HEK293 (cell line): ENCODE measurements at regions not wholly inside any gene's neighbourhood (a gene's known extent, or its start where the extent isn't known, plus 50 kb on each side); places are given as distances from the start of the nearest gene placed in this dataset.

Experiments
- CTCF ChIA-PET: fragments of 350-600 bp; formaldehyde crosslinking; extraction: SDS; loops from one replicate; lab custom pipeline; 2021; ENCODE audit warnings: antibody characterized with exemption; lab: Yijun Ruan, JAX
- POLR2A ChIA-PET: fragments of 300-600 bp; formaldehyde crosslinking; extraction: SDS; loops from one replicate; lab custom pipeline; 2020; ENCODE audit warnings: antibody characterized with exemption, inconsistent platforms; lab: Yijun Ruan, JAX
- H3K27ac ChIP-seq: fragments of 200-500 bp; sonication (Bioruptor generic); 2 replicates; pipeline ENCODE4 v1.5.1; 2014; ENCODE audit warnings: low read depth, low read length, control low read depth, inconsistent platforms; ENCODE audit errors: extremely low read depth
- H3K36me3 ChIP-seq, 2 experiments: fragments of 200-500 bp in 1 of 2; sonication (Bioruptor generic) in 1 of 2; 1 replicate in 1 of 2; 2 replicates in 1 of 2; pipeline ENCODE4 v1.5.1; 2014 to 2017; ENCODE audit warnings: inconsistent platforms in 2 of 2, low read length in 2 of 2; ENCODE audit not compliant: control insufficient read depth in 2 of 2, insufficient read depth in 1 of 2
- H3K4me1 ChIP-seq: fragments of 200-500 bp; sonication (Bioruptor generic); 2 replicates; pipeline ENCODE4 v1.5.1; 2014; ENCODE audit warnings: mild to moderate bottlenecking, low read length, inconsistent platforms; ENCODE audit not compliant: control insufficient read depth, insufficient read depth
- H3K4me3 ChIP-seq: 2 replicates; pipeline ENCODE4 v1.5.1; 2011; ENCODE audit warnings: low read depth, mild to moderate bottlenecking, control low read depth, low read length, moderate library complexity
- H3K9me3 ChIP-seq: fragments of 200-500 bp; sonication (Bioruptor generic); 2 replicates; pipeline ENCODE4 v1.5.1; 2014; ENCODE audit warnings: low read depth, low read length, inconsistent platforms; ENCODE audit not compliant: control insufficient read depth, insufficient read depth
- CTCF ChIP-seq: fragments of 450-650 bp; formaldehyde crosslinking; IDR thresholded peaks from 2 replicates; pipeline ENCODE4 v1.5.1; 2016; ENCODE audit warnings: missing biosample characterization, missing genetic modification characterization
- FEZF1 ChIP-seq: fragments of 450-650 bp; formaldehyde crosslinking; IDR thresholded peaks from 2 replicates; pipeline ENCODE4 v1.5.1; 2016; ENCODE audit warnings: missing biosample characterization, missing genetic modification characterization
- GFI1B ChIP-seq: fragments of 450-650 bp; formaldehyde crosslinking; IDR thresholded peaks from 2 replicates; pipeline ENCODE4 v1.5.1; 2016; ENCODE audit warnings: missing biosample characterization, missing genetic modification characterization
- GLIS1 ChIP-seq: fragments of 450-650 bp; formaldehyde crosslinking; IDR thresholded peaks from 2 replicates; pipeline ENCODE4 v1.5.1; 2016; ENCODE audit warnings: missing biosample characterization, missing genetic modification characterization
- MYNN ChIP-seq: fragments of 450-650 bp; formaldehyde crosslinking; IDR thresholded peaks from 2 replicates; pipeline ENCODE4 v1.5.1; 2016; ENCODE audit warnings: missing biosample characterization, missing genetic modification characterization, borderline replicate concordance
- OSR2 ChIP-seq: fragments of 450-650 bp; formaldehyde crosslinking; IDR thresholded peaks from 2 replicates; pipeline ENCODE4 v1.5.1; 2016; ENCODE audit warnings: missing biosample characterization, missing genetic modification characterization
- PRDM4 ChIP-seq: fragments of 450-650 bp; formaldehyde crosslinking; IDR thresholded peaks from 2 replicates; pipeline ENCODE4 v1.5.1; 2017; ENCODE audit warnings: missing biosample characterization, missing genetic modification characterization
- REPIN1 ChIP-seq: fragments of 450-650 bp; formaldehyde crosslinking; IDR thresholded peaks from 2 replicates; pipeline ENCODE4 v1.5.1; 2017; ENCODE audit warnings: missing biosample characterization, missing genetic modification characterization, low read depth
- TRIM28 ChIP-seq: IDR thresholded peaks from 2 replicates; pipeline ENCODE4 v1.6.1; 2011; ENCODE audit warnings: low read length, control low read depth, borderline replicate concordance
- YY2 ChIP-seq: fragments of 450-650 bp; formaldehyde crosslinking; IDR thresholded peaks from 2 replicates; pipeline ENCODE4 v1.5.1; 2016; ENCODE audit warnings: missing biosample characterization, missing genetic modification characterization
- ZNF18 ChIP-seq: fragments of 450-650 bp; formaldehyde crosslinking; IDR thresholded peaks from 2 replicates; pipeline ENCODE4 v1.5.1; 2016; ENCODE audit warnings: missing biosample characterization, missing genetic modification characterization
- ZNF202 ChIP-seq: fragments of 450-650 bp; formaldehyde crosslinking; IDR thresholded peaks from 2 replicates; pipeline ENCODE4 v1.5.1; 2016; ENCODE audit warnings: missing biosample characterization, missing genetic modification characterization, borderline replicate concordance
- ZNF211 ChIP-seq: fragments of 450-650 bp; formaldehyde crosslinking; IDR thresholded peaks from 2 replicates; pipeline ENCODE4 v1.5.1; 2016; ENCODE audit warnings: low read depth, missing biosample characterization, missing genetic modification characterization
- ZNF221 ChIP-seq: fragments of 450-650 bp; formaldehyde crosslinking; IDR thresholded peaks from 2 replicates; pipeline ENCODE4 v1.5.1; 2017; ENCODE audit warnings: missing biosample characterization, missing genetic modification characterization, borderline replicate concordance
- ZNF223 ChIP-seq: fragments of 450-650 bp; formaldehyde crosslinking; IDR thresholded peaks from 2 replicates; pipeline ENCODE4 v1.5.1; 2016; ENCODE audit warnings: missing biosample characterization, missing genetic modification characterization
- ZNF23 ChIP-seq: fragments of 450-650 bp; formaldehyde crosslinking; IDR thresholded peaks from 2 replicates; pipeline ENCODE4 v1.5.1; 2016; ENCODE audit warnings: missing biosample characterization, missing genetic modification characterization, borderline replicate concordance
- ZNF404 ChIP-seq: fragments of 450-650 bp; formaldehyde crosslinking; IDR thresholded peaks from 2 replicates; pipeline ENCODE4 v1.5.1; 2017; ENCODE audit warnings: missing biosample characterization, missing genetic modification characterization
- ZNF701 ChIP-seq: fragments of 450-650 bp; formaldehyde crosslinking; IDR thresholded peaks from 2 replicates; pipeline ENCODE4 v1.5.1; 2016; ENCODE audit warnings: missing biosample characterization, missing genetic modification characterization
- TF ChIP-seq, protein P1 (sequence below): fragments of 450-650 bp; formaldehyde crosslinking; IDR thresholded peaks from 2 replicates; pipeline ENCODE4 v1.5.1; 2016; ENCODE audit warnings: missing biosample characterization, missing genetic modification characterization
- TF ChIP-seq, protein P2 (sequence below): fragments of 450-650 bp; formaldehyde crosslinking; IDR thresholded peaks from 2 replicates; pipeline ENCODE4 v1.5.1; 2017; ENCODE audit warnings: missing biosample characterization, missing genetic modification characterization

DNA sequence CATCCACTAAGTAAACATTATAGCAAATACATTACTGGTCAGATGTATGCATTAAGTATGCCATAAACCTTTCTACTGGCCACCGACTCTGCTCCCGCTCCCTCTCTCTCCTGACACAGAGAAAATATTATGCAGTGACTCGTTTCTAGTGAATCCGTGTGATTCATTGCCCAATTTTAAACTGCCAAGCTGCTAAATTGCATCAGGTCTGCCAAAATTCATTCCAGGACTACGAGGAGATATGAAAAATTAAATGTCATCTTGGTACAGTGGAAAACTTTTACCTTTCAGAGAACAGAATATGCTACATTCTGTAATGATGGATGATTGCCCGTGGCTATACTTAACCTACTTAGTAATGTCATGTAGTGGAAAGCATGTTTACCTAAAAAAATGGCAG, 368.8 kb upstream of the TSHZ3 start:
- POLR2A ChIA-PET, result no interaction called here

More for the DNA sequence above, 368.8 kb upstream of the TSHZ3 start:
- Histone ChIP-seq H3K36me3 (no peaks in the 10 kb centered on the region), H3K27ac (no peak overlapping the region), H3K4me1 (no peaks in the 10 kb centered on the region; the same call in 1 of the 2 replicates), H3K4me3 (no peak overlapping the region), H3K9me3 (peaks cover 2% of the 10 kb centered on the region)
- TF ChIP-seq GLIS1 (tag by site-specific recombination) (no peak), OSR2 (tag by site-specific recombination) (no peak), ZNF211 (tag by site-specific recombination) (no peak), ZNF18 (no peak), PRDM4 (tag by site-specific recombination) (no peak), MYNN (no peak), TRIM28 (no peak), ZNF701 (tag by site-specific recombination) (no peak), FEZF1 (no peak), ZNF223 (tag by site-specific recombination) (no peak), YY2 (tag by site-specific recombination) (no peak), ZNF23 (no peak), CTCF (no peak), ZNF221 (tag by site-specific recombination) (no peak), ZNF404 (no peak), GFI1B (tag by site-specific recombination) (no peak), ZNF202 (tag by site-specific recombination) (no peak), REPIN1 (tag by site-specific recombination) (no peak)
- TF ChIP-seq, protein P1, sequence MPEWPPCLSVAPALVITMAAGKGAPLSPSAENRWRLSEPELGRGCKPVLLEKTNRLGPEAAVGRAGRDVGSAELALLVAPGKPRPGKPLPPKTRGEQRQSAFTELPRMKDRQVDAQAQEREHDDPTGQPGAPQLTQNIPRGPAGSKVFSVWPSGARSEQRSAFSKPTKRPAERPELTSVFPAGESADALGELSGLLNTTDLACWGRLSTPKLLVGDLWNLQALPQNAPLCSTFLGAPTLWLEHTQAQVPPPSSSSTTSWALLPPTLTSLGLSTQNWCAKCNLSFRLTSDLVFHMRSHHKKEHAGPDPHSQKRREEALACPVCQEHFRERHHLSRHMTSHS (tag by site-specific recombination), result no peak
- TF ChIP-seq, protein P2, sequence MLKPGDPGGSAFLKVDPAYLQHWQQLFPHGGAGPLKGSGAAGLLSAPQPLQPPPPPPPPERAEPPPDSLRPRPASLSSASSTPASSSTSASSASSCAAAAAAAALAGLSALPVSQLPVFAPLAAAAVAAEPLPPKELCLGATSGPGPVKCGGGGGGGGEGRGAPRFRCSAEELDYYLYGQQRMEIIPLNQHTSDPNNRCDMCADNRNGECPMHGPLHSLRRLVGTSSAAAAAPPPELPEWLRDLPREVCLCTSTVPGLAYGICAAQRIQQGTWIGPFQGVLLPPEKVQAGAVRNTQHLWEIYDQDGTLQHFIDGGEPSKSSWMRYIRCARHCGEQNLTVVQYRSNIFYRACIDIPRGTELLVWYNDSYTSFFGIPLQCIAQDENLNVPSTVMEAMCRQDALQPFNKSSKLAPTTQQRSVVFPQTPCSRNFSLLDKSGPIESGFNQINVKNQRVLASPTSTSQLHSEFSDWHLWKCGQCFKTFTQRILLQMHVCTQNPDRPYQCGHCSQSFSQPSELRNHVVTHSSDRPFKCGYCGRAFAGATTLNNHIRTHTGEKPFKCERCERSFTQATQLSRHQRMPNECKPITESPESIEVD (tag by site-specific recombination), result no peak
- CTCF ChIA-PET, result no interaction called here
